MV-4-11 (cell line): ENCODE measurements at regions not wholly inside any gene's neighbourhood (a gene's known extent, or its start where the extent isn't known, plus 50 kb on each side); places are given as distances from the start of the nearest gene placed in this dataset.

Experiments used
- DNase-seq: peaks from one replicate; lab custom pipeline; 2025; lab: John Stamatoyannopoulos, UW

DNA sequence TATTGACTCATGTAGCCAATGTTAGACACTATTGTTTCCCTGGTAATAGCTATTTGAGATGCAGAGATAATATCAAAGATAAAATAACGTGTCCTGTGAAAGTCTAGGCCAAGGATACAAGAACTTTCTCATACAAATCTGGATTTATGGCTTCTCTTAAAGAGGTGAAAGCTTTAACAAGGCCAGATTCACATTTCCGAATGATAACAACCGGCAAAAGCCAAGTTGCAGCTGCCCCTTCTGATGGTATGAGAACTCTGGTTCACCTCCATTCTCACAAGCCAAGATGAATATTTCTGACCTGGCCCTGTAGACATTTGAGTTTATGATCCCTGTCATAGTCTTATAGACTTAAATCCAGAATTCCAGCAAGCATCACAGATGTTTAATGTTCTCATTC lies 230.4 kb upstream of the ZC3H12C start:
- DNase-seq, result no peak

DNA sequence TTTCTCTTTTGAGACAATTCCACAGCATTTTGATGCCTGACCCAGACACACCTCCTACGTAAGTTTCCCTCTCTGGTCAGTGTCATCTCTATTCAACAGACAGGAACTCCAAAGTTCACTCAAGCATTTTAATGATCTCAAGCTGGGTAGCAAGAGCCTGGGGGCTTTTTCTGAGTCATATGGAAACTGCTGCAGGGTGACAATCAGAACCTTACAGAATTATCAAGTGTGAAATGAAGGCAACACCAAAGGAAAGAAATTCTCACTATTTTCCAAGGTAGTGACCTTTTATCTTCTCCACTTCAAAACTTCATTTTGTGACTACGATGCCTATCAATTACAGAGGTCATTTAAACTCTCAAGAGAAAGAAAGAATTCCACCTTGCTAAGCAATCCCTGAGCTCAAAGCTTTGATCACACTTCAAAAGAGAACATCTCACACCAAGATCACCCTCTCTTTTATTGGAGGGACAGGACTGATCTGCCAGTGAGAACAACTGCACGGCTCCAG lies 229.0 kb upstream of the ZC3H12C start:
- no peak for DNase-seq

DNA sequence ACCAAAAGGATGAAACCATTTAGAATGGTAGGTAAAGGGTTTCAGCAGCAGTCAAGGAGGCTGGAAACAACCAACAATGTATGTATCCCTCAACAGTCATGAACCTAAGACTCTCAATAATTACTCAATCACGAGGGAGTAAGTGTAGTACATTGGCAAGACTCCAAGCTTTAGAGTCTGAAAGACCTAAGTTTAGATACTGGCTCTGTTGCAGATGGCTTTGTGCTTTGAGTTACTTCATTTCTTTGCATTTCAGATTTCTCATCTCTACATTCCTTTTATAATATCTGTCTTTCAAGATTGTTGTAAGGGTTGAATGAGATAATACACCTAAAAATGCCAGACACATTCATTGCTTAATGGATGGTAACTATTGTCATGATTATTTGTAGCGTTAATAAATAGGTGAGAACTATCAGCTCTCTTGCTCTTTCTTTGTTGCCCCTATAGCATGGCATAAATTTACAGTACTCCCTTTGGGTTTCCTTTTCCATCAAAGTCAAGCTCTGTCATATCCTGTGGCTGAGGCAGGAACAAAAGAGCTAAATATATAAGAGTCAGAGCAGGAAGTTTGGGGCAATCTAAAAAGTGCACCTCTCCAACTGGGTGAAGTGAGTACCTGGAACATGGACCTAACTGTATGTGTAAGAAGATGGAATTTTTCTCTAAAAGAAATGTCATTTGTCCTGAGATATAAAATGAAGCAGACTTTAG lies 228.2 kb upstream of the ZC3H12C start:
- peak; percentile 58 for DNase-seq

DNA sequence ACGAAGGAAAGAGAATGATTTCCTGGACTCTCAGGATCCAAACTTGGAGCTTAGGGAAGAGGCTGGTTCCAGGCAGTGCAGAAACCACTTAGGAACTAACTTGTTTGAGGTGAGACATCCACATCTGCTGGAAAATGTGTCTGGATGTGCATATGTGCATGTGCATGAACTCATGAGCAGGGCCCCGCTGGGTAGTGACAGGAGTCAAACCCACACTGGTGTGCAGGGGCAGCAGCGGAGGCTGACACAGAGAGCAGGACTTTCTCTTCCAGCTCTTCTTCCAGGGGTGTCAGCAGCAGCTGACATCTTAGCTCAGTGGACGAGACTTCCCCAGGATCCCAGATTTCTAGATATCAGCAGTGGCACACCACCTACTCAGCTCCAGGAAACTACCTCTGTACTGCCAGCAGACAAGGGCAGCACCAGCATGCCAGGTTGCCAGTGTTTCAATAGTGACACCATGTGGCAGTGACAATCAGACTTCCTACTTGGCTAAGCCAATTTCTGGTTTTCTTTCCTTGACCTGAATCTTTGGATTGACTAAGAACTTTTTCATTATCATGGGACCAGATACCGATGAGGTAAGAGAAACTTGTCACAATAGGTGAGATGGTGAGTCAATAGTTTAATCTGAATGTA lies 227.5 kb upstream of the ZC3H12C start:
- no peak for DNase-seq

DNA sequence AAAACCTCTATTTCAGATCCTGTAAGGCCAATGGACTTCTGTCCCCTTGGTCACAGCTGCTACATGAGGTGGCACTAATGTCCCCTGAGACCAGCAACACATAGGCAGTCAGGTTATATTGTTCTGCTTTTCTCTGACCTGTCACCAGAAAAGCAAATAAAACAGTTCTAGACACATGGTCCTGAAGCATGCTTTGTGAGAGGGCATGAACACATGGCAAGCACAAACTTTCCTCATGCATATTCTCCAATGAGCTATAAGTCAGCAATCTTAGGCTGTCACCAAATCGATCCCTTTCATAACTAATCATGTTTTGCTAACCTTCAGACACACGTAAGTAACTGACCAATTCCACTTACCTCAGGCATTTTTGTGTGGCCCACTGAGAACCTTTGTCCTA lies 225.4 kb upstream of the ZC3H12C start:
- no peak for DNase-seq

DNA sequence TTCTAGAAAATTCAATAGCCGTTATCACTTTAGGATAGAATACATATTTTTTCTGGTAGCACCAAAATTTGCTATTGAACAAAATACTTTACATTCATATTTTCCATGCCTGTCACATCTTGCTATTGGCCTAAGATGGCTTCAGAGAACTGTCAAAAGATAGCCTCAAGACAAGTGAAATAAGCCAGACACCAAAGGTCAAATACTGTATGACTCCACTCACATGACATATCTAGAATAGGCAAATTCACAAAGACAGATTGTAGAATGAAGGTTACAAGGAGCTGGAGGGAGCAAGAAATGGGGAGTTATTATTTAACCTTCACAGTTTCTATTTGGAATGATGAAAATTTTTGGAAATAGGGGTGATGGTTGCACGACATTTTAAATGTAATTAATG lies 223.7 kb upstream of the ZC3H12C start:
- no peak for DNase-seq

DNA sequence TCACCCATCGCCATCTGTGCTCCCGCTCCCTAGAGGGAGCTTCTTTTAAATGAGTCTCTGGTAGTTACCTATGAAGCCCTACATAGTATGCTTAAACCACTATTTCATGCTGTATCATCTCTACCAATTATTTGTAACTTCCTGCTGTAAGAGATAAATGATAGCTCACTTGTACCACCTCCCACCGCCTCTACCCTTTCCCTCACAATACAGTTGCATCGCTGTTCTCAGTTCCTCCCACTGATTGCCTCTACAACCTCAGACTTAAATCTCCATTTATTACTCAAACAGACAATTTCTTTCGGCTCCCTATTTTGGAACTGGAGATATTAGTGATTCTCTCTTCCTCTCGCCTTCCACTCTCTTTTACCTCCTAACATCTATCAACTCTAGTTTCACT lies 222.9 kb upstream of the ZC3H12C start:
- DNase-seq, result peak; percentile 24

DNA sequence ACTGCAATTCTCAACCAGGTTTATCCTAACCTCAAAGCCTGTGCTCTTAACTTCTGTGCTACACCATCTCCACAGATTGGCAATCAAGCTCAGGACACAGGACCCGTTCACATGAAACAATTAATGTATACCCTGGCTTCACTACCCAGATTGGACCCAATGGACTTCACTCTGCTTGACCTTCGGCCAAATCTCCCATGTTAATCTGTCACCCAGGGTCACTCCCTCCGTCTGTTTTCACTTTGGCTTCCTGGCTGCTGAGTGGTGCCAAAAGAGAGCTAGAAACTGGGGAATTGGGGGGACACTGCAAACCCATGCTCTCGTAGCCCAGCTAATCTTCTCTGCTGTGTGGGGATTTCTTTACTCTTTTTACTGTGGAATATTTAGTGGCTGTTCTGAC lies 216.1 kb upstream of the ZC3H12C start:
- no peak for DNase-seq

DNA sequence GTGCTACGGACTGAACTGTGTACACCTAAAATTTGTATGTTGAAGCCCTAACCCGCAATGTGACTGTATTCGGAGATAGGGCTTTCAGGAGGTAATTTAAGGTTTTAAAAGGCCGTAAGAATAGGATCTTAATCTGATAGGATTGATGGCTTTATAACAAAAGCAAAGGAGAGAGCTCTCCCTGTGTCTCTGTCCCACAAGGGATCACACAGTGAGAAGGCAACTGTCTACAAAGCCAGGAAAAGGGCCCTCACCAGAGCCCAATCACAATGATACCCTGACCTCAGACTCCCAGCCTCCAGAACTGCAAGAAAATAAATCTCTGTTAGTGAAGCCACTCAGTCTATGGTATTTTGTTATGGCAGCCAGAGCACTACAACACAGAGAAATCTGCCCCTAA lies 208.7 kb upstream of the ZC3H12C start:
- no peak for DNase-seq

DNA sequence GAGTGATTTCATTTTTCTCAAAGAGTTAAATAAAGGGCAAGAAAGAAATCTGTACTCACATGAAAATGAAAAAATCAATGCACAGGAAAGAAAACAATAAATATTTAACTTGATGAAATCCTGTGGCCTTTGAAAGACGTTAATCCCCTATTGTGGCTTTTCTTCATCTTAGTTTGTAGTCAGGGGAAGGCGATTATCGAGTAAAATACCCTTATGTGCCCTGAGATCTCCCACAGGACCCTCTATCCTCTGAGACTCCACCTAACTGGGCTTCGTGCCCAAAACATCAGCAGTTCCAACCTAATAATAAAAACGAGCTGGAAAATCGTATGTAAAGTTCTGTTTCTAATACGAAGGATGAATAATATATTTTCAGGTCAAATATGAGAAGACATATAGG lies 208.2 kb upstream of the ZC3H12C start:
- DNase-seq, result no peak

DNA sequence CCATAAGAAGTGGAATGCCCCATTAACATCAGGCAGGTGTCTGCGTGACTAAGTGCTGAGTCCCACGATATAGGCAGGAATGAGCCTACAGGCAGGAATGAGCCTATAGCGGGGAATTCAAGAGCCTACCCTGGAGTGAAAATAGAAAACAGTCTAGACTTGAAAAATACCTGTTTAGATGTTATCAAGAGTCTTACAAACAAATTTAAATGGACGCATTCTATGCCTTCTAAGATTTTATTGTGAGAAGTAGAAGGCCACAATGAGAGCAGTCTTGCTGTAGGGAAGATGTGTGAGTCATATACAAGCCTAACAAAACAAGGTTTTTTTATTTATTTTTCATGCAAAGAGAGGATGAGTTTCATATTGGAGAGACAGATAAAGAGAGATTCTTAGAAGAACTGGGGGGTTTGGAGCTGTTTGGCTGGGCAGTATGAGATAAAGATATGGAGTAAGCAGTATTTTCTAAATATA lies 200.8 kb upstream of the ZC3H12C start:
- DNase-seq, result no peak

DNA sequence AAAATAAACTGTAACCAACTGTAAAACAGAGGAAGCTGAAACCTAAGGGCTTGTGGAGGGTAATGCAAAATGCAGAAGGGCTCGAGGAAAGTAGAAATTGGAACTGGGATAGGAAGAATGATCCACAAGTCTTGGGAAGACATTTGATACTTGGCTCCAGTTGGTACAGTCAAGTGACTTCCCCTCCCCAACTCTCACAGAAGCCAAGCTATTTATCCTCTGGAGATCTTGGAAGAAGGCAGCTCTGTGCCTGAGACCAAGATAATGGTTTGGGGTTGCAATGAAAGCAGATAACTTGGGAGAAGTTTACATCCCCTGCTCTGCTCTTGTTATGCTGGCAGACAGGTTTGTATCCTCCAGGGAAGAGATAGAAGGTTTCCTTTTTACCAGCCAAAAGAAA lies 198.9 kb upstream of the ZC3H12C start:
- DNase-seq, result no peak

DNA sequence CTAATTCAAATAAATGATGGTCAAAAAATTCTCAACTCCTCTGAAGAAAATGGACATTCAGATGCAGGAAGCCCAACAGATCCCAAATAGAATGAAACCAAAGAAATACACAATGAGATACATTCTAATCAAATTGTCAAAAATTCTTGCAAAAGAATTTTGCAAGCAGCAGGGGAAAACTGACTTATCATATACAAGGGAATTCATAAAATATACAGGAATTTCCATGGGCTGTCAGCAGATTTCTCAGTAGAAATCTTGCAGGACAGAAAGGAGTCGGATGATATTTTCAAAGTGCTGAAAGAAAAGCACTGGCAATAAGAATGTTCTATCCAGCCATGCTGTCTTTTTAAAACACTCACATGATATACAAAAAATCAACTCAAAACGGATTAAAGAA lies 194.6 kb upstream of the ZC3H12C start:
- no peak for DNase-seq

DNA sequence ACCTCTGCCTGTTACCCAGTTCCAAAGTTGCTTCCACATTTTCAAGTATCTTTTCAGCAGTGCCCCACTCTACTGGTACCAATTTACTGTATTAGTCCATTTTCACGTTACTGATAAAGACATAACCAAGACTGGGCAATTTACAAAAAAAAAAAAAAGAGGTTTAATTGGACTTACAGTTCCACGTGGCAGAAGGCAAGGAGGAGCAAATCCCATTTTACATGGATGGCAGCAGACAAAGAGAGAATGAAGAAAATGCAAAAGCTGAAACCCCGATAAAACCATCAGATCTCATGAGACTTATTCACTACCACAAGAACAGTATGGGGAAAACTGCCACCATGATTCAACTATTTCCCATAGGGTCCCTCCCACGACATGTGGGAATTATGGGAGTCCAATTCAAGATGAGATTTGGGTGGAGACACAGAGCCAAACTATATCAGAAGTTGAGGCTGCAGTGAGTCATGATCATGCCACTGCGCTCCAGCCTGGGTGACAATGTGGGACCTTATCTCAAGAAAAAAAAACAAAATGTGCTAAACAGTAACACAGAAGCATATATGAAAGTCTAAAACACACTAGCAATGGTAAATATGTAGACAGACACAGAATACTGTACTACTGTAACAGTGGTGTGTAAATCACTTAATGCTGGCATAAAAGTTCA lies 190.3 kb upstream of the ZC3H12C start:
- DNase-seq, result no peak

DNA sequence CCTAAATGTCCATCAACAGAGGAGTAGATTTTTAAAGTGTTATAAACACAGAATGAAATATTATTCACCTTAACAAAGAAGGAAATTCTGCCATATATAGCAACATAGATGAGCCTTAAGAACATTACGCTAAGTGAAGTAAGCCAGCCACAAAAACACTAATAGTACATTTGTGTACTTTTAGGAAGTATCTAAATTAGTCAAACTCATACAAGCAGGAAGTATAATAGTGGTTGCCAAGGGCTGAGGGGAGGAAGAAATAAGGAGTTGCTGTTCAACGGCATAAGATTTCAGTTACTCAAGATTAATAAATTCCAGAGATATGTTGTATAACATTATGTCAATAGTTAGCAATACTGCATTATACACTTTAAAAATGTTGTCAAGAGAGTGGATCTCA lies 181.7 kb upstream of the ZC3H12C start:
- peak; percentile 69 for DNase-seq

DNA sequence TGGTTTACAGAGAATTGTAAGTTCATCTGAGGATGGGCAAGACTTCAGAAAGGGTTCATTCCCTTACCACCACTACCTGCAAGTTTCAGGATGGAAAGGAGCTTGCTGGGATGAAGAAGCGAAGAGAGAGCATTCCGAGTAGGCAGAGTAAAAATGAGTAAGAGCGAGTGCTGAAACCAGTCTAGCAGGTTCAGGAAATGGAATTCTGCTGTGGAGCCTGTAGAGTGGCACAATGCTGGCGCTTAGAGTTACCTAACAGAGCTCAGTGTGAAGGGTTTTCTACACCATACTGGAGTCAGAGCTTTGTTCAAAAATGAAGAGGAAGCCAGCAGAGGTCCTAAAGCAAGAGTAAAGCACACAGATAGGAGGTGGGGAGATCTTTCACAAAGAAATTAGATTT lies 179.2 kb upstream of the ZC3H12C start:
- DNase-seq, result no peak

DNA sequence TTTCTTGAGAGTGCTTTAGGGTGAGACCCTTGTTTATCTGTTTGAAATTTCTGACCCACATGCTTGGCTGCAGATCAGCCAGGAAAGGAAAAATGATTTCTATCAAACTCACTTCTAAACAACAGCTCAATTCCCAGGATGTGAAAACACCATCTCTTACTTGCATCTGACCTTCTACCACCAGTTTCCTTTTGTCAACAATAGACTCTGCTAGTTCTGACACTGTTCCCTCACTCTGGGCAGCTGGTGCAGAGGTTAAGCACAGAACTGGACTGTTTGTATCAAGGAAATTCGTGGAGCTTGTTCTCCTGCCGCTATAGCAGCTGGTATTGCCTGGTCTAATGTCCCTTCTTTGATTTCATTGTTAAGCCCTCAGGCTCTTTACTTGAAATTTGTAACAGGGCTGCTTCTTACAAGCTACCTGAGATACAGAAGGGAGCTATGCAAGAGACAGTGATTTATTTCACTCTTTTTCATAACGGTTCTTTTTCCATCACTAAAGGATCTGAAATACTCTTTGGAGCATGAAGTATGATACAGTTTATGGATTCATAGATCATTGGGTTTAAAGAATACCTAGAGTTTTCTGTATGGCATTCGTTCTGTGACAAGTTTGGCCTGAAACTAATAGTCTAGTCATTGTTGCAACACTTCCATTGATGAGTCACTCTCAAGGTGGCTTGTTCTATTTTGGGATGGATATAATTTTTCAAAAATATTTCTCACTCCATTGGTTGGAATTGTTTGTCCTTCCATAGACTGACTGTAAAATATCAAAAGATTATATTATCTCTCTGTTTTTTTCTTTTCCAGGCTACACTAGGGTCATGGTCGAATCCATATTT lies 178.2 kb upstream of the ZC3H12C start:
- no peak for DNase-seq

DNA sequence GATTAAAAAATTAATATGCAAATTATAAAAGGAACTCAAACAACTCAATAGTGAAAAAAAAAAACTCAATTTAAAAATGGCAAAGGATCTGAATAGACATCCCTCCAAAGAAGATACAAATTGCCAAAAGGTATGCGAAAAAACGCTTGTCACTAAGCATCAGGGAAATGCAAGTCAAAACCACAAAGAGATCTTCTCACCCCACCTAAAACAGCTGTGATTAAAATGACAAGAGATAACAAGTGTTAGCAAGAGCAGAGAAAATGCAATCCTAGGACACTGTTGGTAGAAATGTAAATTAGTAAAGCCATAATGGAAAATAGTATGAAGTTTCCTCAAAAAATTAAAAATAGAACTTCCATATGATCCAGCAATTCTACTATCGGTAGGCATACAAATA lies 166.3 kb upstream of the ZC3H12C start:
- DNase-seq, result no peak

DNA sequence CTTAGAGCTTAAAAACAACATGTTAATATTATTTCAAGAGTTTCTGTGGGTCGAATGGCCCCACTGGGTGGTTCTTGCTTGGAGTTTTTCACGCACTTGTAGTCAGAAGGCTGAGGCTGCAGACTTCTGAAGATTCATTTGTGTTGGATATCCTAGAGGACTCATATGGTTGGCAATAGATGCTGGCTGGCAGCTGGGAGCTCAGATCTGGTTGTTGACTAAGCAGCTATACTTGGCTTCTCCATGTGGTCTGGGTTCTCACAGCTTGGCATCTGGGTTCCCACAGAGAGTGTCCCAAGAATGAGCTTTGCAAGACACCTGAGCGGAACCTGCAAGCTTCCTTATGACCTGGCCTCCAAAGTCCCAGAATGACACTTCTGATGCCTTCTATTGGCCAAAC lies 163.9 kb upstream of the ZC3H12C start:
- DNase-seq, result no peak

DNA sequence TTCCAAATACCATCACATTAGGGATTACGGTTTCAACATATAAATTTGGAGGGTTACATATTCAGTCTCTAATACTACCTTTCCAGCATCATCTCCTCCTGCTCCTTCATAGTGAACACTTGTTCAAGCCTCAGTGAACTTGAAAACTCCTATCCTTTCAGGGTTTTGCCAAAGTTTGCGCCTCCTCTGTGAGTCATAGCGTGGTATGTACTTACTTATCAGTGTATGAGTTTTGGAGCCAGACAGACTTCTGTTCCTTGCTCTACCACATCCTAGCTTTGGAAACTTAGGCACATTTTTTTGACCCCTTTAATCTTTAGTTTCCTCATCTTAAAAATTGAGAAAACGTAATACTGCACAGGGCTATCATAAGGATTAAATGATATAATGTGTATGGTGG lies 160.1 kb upstream of the ZC3H12C start:
- DNase-seq, result no peak

DNA sequence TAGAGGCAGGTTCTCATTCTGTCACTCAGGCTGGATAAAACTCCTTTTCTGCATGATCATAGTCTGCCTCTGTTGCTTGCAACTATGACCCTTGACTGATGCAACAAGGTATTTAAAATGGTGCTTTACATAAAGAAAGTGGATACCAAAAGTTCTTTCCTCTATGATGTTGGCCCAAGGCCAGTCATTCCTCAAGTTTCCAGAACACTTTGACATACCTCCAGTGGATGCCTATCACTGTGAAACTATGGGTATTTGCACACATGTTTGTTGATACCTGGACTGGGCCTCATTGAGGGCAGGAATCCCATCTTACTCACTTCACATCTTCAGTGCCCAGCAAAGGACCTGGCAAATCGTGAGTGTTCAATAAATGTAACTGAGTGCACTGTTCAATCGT lies 159.0 kb upstream of the ZC3H12C start:
- DNase-seq, result no peak

DNA sequence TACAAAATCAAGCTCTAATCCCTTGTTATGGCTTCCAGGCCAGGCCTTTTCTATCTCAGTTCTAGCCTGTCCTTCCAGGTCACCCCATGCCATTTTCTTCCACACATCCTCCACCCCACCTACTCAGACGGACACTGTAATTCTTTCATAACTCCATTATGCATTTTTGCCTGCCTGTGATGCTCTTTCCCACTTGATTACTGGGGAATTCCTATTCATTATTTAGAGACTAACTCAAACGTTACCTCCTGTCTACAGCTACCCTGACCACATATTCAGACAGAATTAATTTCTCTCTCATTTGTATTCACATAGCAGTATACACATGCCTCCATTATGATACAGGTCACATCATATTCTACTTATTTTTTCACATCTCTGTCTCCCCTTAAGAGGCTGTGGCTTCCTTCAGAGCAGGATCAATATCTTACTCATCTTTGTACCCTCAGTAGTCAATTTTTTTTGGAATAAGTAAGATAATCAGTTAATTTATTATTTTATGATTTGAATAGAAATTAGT lies 156.5 kb upstream of the ZC3H12C start:
- DNase-seq, result no peak
